Ascending aorta (tissue), 2 donors: ENCODE measurements at regions not wholly inside any gene's neighbourhood (a gene's known extent, or its start where the extent isn't known, plus 50 kb on each side); places are given as distances from the start of the nearest gene placed in this dataset.

Experiments used
- DNase-seq, 2 donors: peaks; one replicate each; pipeline ENCODE4 v3.0.0-alpha.2; 2019; ENCODE audit warnings: low spot score in 2 of 2
- H3K27ac ChIP-seq, 2 donors: fragments of 200-600 bp; sonication (generic); one replicate each; pipeline ENCODE4 v1.5.1; 2016 to 2017; ENCODE audit warnings: mild to moderate bottlenecking in 1 of 2
- H3K27me3 ChIP-seq: fragments of 200-600 bp; sonication (generic); one replicate; pipeline ENCODE4 v1.5.1; 2017
- H3K36me3 ChIP-seq, 2 donors: fragments of 200-600 bp; sonication (generic); one replicate each; pipeline ENCODE4 v1.5.1; 2016
- H3K4me1 ChIP-seq, 2 donors: fragments of 200-600 bp; sonication (generic); one replicate each; pipeline ENCODE4 v1.5.1; 2016 to 2017; ENCODE audit warnings: mild to moderate bottlenecking in 1 of 2
- H3K4me3 ChIP-seq, 2 donors: fragments of 200-600 bp; sonication (generic); one replicate each; pipeline ENCODE4 v1.5.1; 2016 to 2017; ENCODE audit warnings: mild to moderate bottlenecking in 1 of 2
- H3K9me3 ChIP-seq, 2 donors: fragments of 200-600 bp; sonication (generic); one replicate each; pipeline ENCODE4 v1.5.1; 2016
- intact Hi-C: fragments of 100-400 bp; cut with DNase I; formaldehyde crosslinking; loops from one replicate; pipeline ENCODE4 v1.15.1; 2023
- TF ChIP-seq, protein P1 (sequence below), 3 experiments: fragments of 200-600 bp in 2 of 3; fragments of 450-650 bp in 1 of 3; sonication (generic) in 2 of 3; IDR thresholded peaks; one replicate each; pipeline ENCODE4 v1.5.1; 2016 to 2019; ENCODE audit warnings: antibody characterized with exemption in 3 of 3, mild to moderate bottlenecking in 1 of 3, moderate library complexity in 1 of 3

DNA sequence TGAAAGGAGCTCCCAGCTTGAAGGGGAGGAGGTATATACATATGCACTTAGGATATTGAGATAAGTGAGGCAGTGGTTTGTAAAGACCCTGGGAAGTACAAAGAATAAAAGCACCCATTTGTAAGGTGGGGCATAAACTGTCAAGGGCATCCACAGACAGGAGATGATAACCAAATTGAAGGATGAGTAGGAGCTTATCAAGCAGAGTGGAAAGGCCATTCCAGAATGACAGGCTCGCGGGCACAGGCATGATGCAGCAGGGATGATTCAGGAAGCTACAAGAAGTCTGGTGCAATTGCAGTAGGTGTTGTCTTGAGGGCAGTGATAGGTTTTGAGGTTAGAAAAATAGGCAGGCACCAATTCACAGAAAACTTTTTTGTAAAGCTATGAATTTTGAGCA lies 504.8 kb downstream of the PIK3C3 start:
- intact Hi-C loops: no loop called here
- Histone ChIP-seq H3K4me3 (no peak overlapping the region), H3K9me3 (no peaks in the 10 kb centered on the region), H3K27me3 (no peaks in the 10 kb centered on the region), H3K4me1 (no peaks in the 10 kb centered on the region), H3K36me3 (no peaks in the 10 kb centered on the region), H3K27ac (no peak overlapping the region)
- DNase-seq: no peak
- TF ChIP-seq, protein P1, sequence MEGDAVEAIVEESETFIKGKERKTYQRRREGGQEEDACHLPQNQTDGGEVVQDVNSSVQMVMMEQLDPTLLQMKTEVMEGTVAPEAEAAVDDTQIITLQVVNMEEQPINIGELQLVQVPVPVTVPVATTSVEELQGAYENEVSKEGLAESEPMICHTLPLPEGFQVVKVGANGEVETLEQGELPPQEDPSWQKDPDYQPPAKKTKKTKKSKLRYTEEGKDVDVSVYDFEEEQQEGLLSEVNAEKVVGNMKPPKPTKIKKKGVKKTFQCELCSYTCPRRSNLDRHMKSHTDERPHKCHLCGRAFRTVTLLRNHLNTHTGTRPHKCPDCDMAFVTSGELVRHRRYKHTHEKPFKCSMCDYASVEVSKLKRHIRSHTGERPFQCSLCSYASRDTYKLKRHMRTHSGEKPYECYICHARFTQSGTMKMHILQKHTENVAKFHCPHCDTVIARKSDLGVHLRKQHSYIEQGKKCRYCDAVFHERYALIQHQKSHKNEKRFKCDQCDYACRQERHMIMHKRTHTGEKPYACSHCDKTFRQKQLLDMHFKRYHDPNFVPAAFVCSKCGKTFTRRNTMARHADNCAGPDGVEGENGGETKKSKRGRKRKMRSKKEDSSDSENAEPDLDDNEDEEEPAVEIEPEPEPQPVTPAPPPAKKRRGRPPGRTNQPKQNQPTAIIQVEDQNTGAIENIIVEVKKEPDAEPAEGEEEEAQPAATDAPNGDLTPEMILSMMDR (IDR thresholded peaks at IDR 0.05): no peak

DNA sequence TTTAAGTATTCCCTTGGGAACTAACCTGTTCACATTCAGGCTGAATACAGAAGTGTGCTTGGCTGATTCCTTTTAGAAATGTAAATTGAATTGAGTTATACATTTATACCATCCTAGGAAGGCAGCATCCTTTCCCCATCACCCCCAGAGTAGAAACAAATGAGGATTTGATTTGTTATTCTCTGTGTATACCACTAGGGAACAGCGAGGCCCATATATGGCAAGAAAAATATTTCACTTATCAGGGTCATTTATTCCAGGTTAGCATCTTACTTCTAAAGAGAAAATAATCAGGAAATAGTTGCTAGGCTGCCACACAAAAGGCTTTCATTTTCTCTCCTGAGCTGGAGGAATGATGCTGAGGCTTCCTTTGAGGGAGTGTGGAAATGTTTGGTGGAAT lies 516.9 kb downstream of the PIK3C3 start:
- no peak for DNase-seq
- TF ChIP-seq, protein P1 (IDR thresholded peaks at IDR 0.05): no peak
- intact Hi-C loops: no loop called here

DNA sequence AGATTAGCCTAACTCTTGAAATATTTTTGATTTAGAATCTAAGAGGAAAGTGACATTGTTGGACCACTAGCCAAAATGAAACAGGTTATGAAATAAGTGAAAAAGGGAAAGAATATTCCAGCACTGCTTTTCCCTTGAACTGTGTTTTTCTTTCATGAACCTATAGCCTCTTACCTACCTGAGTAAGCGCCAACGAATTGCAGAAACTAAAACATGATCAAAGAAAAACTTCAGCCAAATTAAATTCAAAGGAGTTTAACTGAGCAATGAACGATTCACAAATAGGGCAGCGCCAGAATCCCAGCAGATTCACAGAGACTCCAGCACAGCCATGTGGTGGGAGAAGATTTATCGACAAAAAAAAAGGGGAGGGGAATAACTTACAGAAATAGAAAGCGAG lies 518.6 kb downstream of the PIK3C3 start:
- intact Hi-C loops: no loop called here
- DNase-seq: no peak
- no peaks in the 10 kb centered on the region for H3K27me3 ChIP-seq
- no peaks in the 10 kb centered on the region for H3K9me3 ChIP-seq
- no peak overlapping the region for H3K27ac ChIP-seq
- H3K4me3 ChIP-seq: no peak overlapping the region
- H3K36me3 ChIP-seq: no peaks in the 10 kb centered on the region
- TF ChIP-seq, protein P1 (IDR thresholded peaks at IDR 0.05): no peak
- no peaks in the 10 kb centered on the region for H3K4me1 ChIP-seq

More for the DNA sequence above, 516.9 kb downstream of the PIK3C3 start:
- no peaks in the 10 kb centered on the region for H3K36me3 ChIP-seq
- H3K4me1 ChIP-seq: no peaks in the 10 kb centered on the region
- H3K9me3 ChIP-seq: no peaks in the 10 kb centered on the region
- no peak overlapping the region for H3K27ac ChIP-seq
- no peak overlapping the region for H3K4me3 ChIP-seq
- no peaks in the 10 kb centered on the region for H3K27me3 ChIP-seq

DNA sequence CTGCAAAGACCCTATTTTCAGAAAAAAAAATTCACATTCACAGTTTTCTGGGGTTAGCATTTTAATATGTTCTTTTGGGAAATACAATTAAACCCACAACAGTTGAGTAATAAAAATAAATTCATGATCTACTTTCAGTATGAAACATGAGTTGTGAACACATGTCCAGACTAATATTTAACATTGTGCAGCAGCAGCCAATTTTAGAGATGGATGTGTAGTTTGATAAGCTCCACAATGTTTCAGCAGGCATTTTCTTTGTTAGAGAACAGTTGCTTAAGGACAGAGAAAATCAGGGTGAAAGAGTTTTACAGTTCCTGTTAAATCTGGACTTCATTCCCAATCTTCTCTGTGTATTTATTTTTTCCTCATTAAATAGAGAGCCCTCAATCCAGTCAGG lies 519.5 kb downstream of the PIK3C3 start:
- no peak overlapping the region for H3K27ac ChIP-seq
- H3K4me1 ChIP-seq: no peaks in the 10 kb centered on the region
- no peaks in the 10 kb centered on the region for H3K27me3 ChIP-seq
- TF ChIP-seq, protein P1 (IDR thresholded peaks at IDR 0.05): no peak
- H3K36me3 ChIP-seq: no peaks in the 10 kb centered on the region
- H3K4me3 ChIP-seq: no peak overlapping the region
- intact Hi-C loops: no loop called here
- H3K9me3 ChIP-seq: no peaks in the 10 kb centered on the region
- no peak for DNase-seq

DNA sequence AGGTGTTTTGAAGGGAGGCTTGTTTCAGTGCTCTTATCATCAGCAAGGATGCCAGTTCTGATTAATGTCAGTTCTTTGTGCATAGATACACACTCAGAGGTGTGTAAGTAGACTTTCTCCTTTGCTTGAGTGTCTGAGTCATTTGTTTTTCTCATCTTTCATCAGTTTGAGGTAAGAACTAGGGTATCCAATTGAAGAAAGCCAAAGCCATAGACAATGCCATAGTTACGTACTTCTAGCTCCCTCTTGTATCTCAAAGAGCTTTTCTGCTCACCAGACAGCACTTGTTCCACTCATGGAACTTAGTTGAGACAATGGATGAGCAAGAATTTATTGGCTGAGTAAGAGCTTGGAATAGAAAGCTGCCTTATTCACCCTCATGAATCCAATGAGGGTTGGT lies 520.1 kb downstream of the PIK3C3 start:
- Histone ChIP-seq H3K27me3 (no peaks in the 10 kb centered on the region), H3K4me1 (no peaks in the 10 kb centered on the region), H3K4me3 (no peak overlapping the region), H3K36me3 (no peaks in the 10 kb centered on the region), H3K27ac (no peak overlapping the region), H3K9me3 (no peaks in the 10 kb centered on the region)
- TF ChIP-seq, protein P1 (IDR thresholded peaks at IDR 0.05): no peak
- intact Hi-C loops: no loop called here
- DNase-seq: no peak

DNA sequence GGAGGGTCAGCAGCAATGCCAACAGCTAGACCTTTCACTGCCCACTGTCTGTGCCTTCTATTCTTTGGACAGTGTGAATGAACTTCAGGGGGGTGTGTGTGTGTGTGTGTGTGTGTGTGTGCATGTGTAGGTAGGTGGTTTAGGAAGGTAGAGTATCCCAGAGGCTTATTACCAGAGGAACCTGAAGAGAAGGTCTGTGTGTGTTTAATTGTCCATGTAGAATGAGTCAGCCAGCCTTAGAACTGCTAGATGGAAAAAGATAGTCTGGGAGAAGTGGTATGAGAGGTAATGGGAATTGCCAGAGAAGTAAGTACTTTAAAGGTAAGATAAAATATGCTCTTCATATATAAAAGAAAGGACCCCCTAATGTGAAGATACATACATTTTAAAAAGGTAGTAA lies 522.2 kb downstream of the PIK3C3 start:
- intact Hi-C loops: no loop called here
- Histone ChIP-seq H3K4me3 (no peak overlapping the region), H3K9me3 (no peaks in the 10 kb centered on the region), H3K27me3 (no peaks in the 10 kb centered on the region), H3K27ac (no peak overlapping the region), H3K4me1 (no peaks in the 10 kb centered on the region), H3K36me3 (no peaks in the 10 kb centered on the region)
- DNase-seq: no peak
- TF ChIP-seq, protein P1 (IDR thresholded peaks at IDR 0.05): no peak
